ENCODE measurements at regions not wholly inside any gene's neighbourhood (a gene's known extent, or its start where the extent isn't known, plus 50 kb on each side); places are given as distances from the start of the nearest gene placed in this dataset.

DNA sequence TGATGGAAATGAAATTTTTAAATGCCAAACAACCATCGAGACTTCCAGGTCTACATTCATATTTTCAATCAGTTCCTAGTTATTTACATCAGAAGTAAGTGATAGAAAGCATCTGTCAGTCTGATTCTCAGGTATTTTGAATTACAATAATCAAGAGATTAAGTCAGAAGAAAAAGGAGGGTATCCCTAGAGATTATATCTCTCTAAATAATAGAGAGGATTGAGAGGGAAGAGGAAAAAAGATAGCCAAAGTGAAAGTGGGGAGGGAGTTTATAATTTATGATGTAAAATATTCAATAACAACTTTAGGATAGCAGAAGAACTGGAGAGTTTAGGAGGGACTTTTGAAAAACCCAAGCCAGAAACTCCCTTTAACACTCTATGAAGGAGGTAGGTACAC, 400.2 kb downstream of the EFNA5 start:
- TF ChIP-seq CTCF (IDR thresholded peaks at IDR 0.05; ENCODE audit: low read length) (no peak), EZH2 (IDR thresholded peaks at IDR 0.05; ENCODE audit: borderline replicate concordance, low read length) (no peak)
